GM12874 (cell line): ENCODE measurements at regions not wholly inside any gene's neighbourhood (a gene's known extent, or its start where the extent isn't known, plus 50 kb on each side); places are given as distances from the start of the nearest gene placed in this dataset.

Experiments
- TF ChIP-seq, protein P1 (sequence below): IDR thresholded peaks from 2 replicates; pipeline ENCODE4 v1.5.1; 2011; ENCODE audit warnings: low read depth, mild to moderate bottlenecking, control low read depth, low read length, moderate library complexity; ENCODE audit not compliant: insufficient read depth

DNA sequence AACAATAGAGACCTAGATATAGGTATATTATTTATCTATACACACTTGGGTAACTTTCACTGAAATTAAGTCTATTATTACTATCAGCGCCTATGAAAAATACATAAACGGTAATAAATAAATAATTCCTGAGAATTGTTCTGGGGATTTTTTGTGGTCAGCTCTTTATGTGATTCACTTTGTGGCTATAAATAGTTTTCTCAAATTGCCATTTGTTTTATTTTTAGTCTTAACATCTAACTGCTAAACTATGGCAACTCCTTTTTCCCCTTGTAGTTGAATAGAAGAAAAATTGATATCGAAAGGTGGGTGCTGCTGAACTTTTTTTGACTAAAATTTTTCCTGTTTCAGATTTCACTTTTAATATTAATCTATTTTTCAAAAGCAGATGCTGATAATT lies 189.0 kb downstream of the VGLL3 start:
- TF ChIP-seq, protein P1, sequence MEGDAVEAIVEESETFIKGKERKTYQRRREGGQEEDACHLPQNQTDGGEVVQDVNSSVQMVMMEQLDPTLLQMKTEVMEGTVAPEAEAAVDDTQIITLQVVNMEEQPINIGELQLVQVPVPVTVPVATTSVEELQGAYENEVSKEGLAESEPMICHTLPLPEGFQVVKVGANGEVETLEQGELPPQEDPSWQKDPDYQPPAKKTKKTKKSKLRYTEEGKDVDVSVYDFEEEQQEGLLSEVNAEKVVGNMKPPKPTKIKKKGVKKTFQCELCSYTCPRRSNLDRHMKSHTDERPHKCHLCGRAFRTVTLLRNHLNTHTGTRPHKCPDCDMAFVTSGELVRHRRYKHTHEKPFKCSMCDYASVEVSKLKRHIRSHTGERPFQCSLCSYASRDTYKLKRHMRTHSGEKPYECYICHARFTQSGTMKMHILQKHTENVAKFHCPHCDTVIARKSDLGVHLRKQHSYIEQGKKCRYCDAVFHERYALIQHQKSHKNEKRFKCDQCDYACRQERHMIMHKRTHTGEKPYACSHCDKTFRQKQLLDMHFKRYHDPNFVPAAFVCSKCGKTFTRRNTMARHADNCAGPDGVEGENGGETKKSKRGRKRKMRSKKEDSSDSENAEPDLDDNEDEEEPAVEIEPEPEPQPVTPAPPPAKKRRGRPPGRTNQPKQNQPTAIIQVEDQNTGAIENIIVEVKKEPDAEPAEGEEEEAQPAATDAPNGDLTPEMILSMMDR: no peak

DNA sequence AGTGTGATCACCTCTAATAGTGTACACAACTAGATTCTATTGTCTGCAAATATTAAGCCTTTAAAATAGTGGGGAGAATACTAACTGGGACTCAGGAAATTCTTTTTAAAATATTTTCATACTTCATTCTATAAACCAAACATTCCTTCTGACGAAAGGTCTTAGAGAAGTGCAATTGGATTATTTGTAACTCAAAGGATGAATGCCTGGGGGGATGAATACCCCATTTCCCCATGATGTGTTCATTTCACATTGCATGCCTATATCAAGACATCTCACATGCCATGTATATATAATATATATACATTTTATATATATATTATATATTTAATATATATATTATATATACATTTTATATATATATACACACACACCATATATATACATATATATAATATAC lies 189.9 kb downstream of the VGLL3 start:
- TF ChIP-seq, protein P1: no peak

DNA sequence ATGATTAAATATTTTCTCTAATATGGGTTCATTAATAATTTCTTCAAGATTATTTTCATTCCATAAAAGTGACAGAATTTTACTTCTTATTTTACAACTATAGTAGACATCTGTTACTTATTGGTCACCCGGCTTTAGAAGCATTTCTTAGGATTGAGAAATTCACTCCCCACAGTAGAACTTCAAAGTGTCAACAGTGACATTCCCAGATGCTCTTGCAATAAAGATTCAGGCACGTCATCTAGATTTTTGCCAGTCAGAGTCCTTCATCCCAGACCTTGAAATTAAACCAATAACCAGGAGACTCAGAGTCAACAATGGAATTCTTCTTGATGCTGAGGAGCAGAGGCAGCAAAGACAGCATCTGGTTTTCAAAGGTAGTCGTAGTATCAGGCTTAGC lies 190.8 kb downstream of the VGLL3 start:
- TF ChIP-seq, protein P1: no peak

DNA sequence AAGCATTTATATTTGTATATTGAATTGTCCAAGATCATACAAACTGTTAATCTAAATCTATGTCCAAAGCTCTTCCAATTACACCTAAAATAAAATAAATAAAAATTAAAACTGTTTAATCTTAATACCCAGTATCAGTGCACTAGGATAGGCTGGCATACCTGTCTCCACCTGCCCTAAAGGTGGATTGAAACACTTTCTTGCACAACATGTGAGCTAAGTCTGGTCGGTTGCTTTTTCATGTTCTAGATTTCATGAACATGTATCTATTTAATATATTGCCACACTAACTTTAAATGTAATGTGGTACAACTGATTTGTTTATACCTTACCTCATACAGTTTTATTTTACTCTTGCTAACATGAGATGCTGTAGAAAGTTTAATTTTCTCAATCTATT lies 193.0 kb downstream of the VGLL3 start:
- TF ChIP-seq, protein P1: no peak

DNA sequence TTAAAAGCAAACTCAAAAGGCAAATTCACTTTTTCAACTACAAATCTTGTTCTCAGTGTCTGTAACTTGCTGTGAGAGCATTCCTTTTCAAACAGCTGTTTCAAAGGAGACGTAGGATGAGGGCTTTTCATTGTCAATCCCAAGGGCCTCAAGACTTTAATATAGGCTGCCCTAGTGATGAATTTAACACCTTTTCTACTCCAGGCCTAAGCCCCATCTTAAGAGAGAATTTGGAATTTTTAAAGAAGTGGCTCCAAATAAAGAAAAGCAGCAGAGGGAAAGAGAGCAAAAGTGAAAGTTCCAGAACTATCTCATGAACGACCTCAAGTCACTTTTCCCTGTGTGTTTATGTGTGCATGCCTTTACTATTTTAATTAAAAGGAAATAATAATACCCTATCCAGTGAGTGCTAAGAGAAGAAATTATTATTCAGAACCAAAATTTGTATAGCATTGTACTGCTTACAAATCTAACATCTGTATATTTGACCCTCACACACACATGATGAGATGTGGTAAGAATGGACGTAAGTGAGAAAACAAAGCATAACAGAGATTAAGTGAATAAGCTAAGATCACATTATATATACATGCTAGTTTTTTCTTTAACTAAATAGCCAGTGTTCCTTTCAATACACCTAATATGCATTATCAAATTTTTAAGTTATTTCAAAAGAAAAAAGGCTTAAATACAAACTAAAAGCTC lies 196.4 kb downstream of the VGLL3 start:
- TF ChIP-seq, protein P1: no peak

DNA sequence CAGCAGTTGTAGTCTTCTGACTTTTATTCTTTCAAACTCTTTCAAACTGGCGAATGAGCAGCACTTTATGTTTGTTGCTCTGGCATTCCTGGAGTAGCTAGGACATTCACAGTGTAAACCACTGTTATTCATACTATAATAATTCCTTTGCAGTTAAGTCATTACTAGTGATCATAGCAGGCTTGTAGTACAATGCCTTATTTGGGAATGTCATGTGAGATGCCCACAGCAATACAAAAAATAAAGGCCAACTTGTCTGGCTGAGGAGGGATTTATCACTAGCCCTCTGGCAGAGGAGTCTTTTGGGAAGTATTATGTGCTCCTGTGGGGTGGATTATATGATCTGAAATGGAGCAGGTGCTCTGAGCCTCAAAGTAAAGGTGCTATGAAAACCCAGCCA lies 197.2 kb downstream of the VGLL3 start:
- TF ChIP-seq, protein P1: no peak

DNA sequence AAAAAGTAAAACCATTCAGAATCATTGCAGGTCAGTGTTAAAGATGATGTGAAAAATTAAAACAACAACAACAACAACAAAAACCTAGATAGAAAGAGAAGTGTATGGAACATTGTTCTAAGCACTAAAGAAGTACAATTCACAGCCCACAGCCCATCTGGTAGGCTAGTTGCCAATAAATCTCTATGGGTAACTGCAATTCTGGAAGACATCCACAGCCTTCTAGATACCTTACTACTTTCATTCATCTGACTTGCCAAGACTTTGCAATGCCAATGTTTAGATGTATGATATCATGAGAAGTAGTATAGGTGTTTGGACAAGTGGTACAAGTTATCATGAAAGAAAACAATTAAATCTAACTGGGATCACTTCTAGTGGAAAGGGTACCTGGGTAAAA lies 198.6 kb downstream of the VGLL3 start:
- TF ChIP-seq, protein P1: no peak
